ENCODE measurements at regions not wholly inside any gene's neighbourhood (a gene's known extent, or its start where the extent isn't known, plus 50 kb on each side); places are given as distances from the start of the nearest gene placed in this dataset.

- TF ChIP-seq POLR2A (IDR thresholded peaks at IDR 0.05) = no peak
- no peak for TF ChIP-seq CTCF (IDR thresholded peaks at IDR 0.05)
- TF ChIP-seq POLR2AphosphoS5 (IDR thresholded peaks at IDR 0.05; ENCODE audit: insufficient read depth in 1 of 2, low read depth in 1 of 2) = no peak
Observed at GRCh38 chr1:191675856-191676783, 482.1 kb upstream of the RGS18 start.

Measured in vagina (tissue), 2 donors.